CD14-positive monocyte (primary cell): ENCODE measurements at regions not wholly inside any gene's neighbourhood (a gene's known extent, or its start where the extent isn't known, plus 50 kb on each side); places are given as distances from the start of the nearest gene placed in this dataset.

Experiments used
- DNase-seq, 3 donors: peaks; one replicate each; pipeline ENCODE4 v3.0.0-alpha.2; 2011 to 2022
- H2AFZ ChIP-seq: 2 replicates; pipeline ENCODE4 v1.6.0; 2012; ENCODE audit warnings: mild to moderate bottlenecking, low read depth, low read length, inconsistent platforms; ENCODE audit not compliant: insufficient read depth, poor library complexity, severe bottlenecking
- H3K27ac ChIP-seq, 2 donors: 1 replicate in 1 of 2; 2 replicates in 1 of 2; pipeline ENCODE4 v1.5.1; 2012 to 2013; ENCODE audit warnings: low read length in 2 of 2, control low read depth in 1 of 2, inconsistent platforms in 1 of 2, low read depth in 1 of 2, mild to moderate bottlenecking in 1 of 2
- H3K27me3 ChIP-seq, 2 donors: one replicate each; pipeline versions ENCODE4 v1.6.0 to v1.6.1; 2011 to 2013; ENCODE audit warnings: low read length in 2 of 2; ENCODE audit not compliant: control insufficient read depth in 2 of 2, insufficient read depth in 2 of 2
- H3K36me3 ChIP-seq, 2 donors: replicated peaks in 1 of 2; 1 replicate in 1 of 2; 2 replicates in 1 of 2; pipeline versions ENCODE4 v1.5.1 to v1.6.1; 2012 to 2013; ENCODE audit warnings: low read length in 2 of 2, control low read depth in 1 of 2, inconsistent platforms in 1 of 2, mild to moderate bottlenecking in 1 of 2; ENCODE audit not compliant: insufficient read depth in 2 of 2, control insufficient read depth in 1 of 2
- H3K4me1 ChIP-seq, 2 donors: 1 replicate in 1 of 2; 2 replicates in 1 of 2; pipeline versions ENCODE4 v1.5.1 to v1.6.1; 2012 to 2013; ENCODE audit warnings: low read length in 2 of 2, control low read depth in 1 of 2, inconsistent platforms in 1 of 2, mild to moderate bottlenecking in 1 of 2, moderate library complexity in 1 of 2; ENCODE audit not compliant: insufficient read depth in 2 of 2, control insufficient read depth in 1 of 2
- H3K4me2 ChIP-seq: replicated peaks from 2 replicates; pipeline ENCODE3; 2012; ENCODE audit warnings: low read length, moderate library complexity, mild to moderate bottlenecking; ENCODE audit not compliant: poor library complexity, severe bottlenecking; ENCODE audit errors: extremely low read depth
- H3K4me3 ChIP-seq, 3 experiments: fragments of 200-600 bp in 1 of 3; sonication (generic) in 1 of 3; replicated peaks in 1 of 3; 1 replicate in 2 of 3; 2 replicates in 1 of 3; pipeline ENCODE4 v1.5.1; 2011 to 2013; ENCODE audit warnings: low read length in 3 of 3, mild to moderate bottlenecking in 3 of 3, control low read depth in 2 of 3, low read depth in 2 of 3, inconsistent platforms in 1 of 3, moderate library complexity in 1 of 3
- H3K79me2 ChIP-seq: 2 replicates; pipeline ENCODE4 v1.6.0; 2012; ENCODE audit warnings: mild to moderate bottlenecking, control low read depth, inconsistent platforms, low read length, moderate library complexity; ENCODE audit not compliant: insufficient read depth
- H3K9ac ChIP-seq: 2 replicates; pipeline ENCODE4 v1.6.0; 2017; ENCODE audit warnings: low read length, mild to moderate bottlenecking; ENCODE audit not compliant: insufficient read depth, poor library complexity, severe bottlenecking
- H3K9me3 ChIP-seq, 2 donors: replicated peaks in 1 of 2; 1 replicate in 1 of 2; 2 replicates in 1 of 2; pipeline versions ENCODE4 v1.5.1 to v1.6.1; 2012 to 2013; ENCODE audit warnings: low read length in 2 of 2, control low read depth in 1 of 2; ENCODE audit not compliant: control insufficient read depth in 1 of 2, insufficient read depth in 1 of 2
- H4K20me1 ChIP-seq: 2 replicates; pipeline ENCODE4 v1.6.0; 2012; ENCODE audit warnings: mild to moderate bottlenecking, low read length, control low read depth, moderate library complexity; ENCODE audit not compliant: insufficient read depth
- H3K27ac Mint-ChIP-seq, 7 donors: one replicate each; pipeline ENCODE4 v1.8.0; 2020; ENCODE audit warnings: mild to moderate bottlenecking in 7 of 7, mixed read lengths in 7 of 7, moderate library complexity in 6 of 7, inconsistent platforms in 2 of 7
- H3K27me3 Mint-ChIP-seq, 3 donors: one replicate each; pipeline ENCODE4 v1.8.0; 2021 to 2022; ENCODE audit warnings: low read depth in 3 of 3, mild to moderate bottlenecking in 3 of 3, mixed read lengths in 3 of 3, moderate library complexity in 3 of 3, inconsistent platforms in 1 of 3
- H3K36me3 Mint-ChIP-seq, 2 donors: one replicate each; pipeline ENCODE4 v1.8.0; 2020; ENCODE audit warnings: mixed read lengths in 2 of 2, inconsistent platforms in 1 of 2, mild to moderate bottlenecking in 1 of 2
- H3K4me1 Mint-ChIP-seq: one replicate; pipeline ENCODE4 v1.8.0; 2020; ENCODE audit warnings: mild to moderate bottlenecking, mixed read lengths
- H3K4me3 Mint-ChIP-seq, 2 donors: one replicate each; pipeline ENCODE4 v1.8.0; 2020; ENCODE audit warnings: mild to moderate bottlenecking in 2 of 2, mixed read lengths in 2 of 2, moderate library complexity in 1 of 2
- H3K9me3 Mint-ChIP-seq, 7 donors: one replicate each; pipeline ENCODE4 v1.8.0; 2020 to 2022; ENCODE audit warnings: mixed read lengths in 7 of 7, mild to moderate bottlenecking in 6 of 7, moderate library complexity in 6 of 7, inconsistent platforms in 2 of 7
- CTCF ChIP-seq: fragments of 200-600 bp; IDR thresholded peaks from one replicate; pipeline ENCODE4 v1.8.0; 2022; ENCODE audit warnings: antibody characterized with exemption, mild to moderate bottlenecking
- WGBS: methylation state at CpG from one replicate; pipeline ENCODE4 v1.1.5; 2013; ENCODE audit warnings: missing lambda C conversion rate; ENCODE audit not compliant: insufficient coverage; 5-methylcytosine and 5-hydroxymethylcytosine counted together
- intact Hi-C, 2 donors: fragments of 100-400 bp; cut with micrococcal nuclease; formaldehyde crosslinking; loops; one replicate each; pipeline versions ENCODE4 v1.15.0 to v1.15.1; 2023

GRCh38 chr1:193417945-193418744 is 231.7 kb upstream of the B3GALT2 start:
- DNase-seq: peak; percentile 7 to 34 (median 21)
- H3K4me1 ChIP-seq: peaks cover 4 to 9% of the 10 kb centered on the region in 2 donors
- H3K9me3 Mint-ChIP-seq: peaks cover 0 to 3% (median 0%) of the 10 kb centered on the region in 7 donors
- peaks cover 18% of the 10 kb centered on the region for H3K4me1 Mint-ChIP-seq
- H3K9me3 ChIP-seq: no peaks in the 10 kb centered on the region
- peak overlapping the region; percentile 43 to 96 (median 76) for H3K4me3 ChIP-seq
- H4K20me1 ChIP-seq: no peaks in the 10 kb centered on the region
- peak overlapping the region; percentile 70 to 90 for H3K4me3 Mint-ChIP-seq
- peak overlapping the region; percentile 75 for H2AFZ ChIP-seq
- WGBS: 40% methylated on average over 3 of the region's 4 CpGs
- H3K79me2 ChIP-seq: no peaks in the 10 kb centered on the region
- H3K36me3 Mint-ChIP-seq: no peaks in the 10 kb centered on the region
- no peaks in the 10 kb centered on the region for H3K27me3 ChIP-seq
- no peak for TF ChIP-seq CTCF
- intact Hi-C loops: no loop called here
- peaks cover 0 to 3% (median 1%) of the 10 kb centered on the region in 3 donors for H3K27me3 Mint-ChIP-seq
- H3K27ac ChIP-seq: peak overlapping the region in 1 of 2 donors; percentile 71
- no peaks in the 10 kb centered on the region for H3K36me3 ChIP-seq
- peak overlapping the region; percentile 57 for H3K4me2 ChIP-seq
- H3K9ac ChIP-seq: peak overlapping the region; percentile 45
- H3K27ac Mint-ChIP-seq: peak overlapping the region in 6 of 7 donors; percentile 5 to 85 (median 60)

DNA sequence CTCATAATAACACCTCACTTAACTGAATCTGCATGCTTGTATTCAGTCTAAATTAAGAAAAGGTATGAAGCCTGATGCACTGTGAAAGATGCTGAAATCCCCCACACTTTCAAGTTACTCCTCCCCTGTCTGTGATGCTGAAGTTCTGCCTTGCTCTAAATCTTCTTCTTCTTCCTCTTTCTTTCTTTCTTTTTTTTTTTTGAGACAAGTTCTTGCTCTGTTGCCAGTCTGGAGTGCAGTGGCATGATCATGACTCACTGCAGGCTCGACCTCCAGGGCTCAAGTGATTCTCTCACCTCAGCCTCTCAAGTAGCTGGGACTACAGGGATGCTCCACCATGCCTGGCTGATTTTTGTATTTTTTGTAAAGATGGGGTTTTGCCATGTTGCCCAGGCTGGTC is 231.0 kb upstream of the B3GALT2 start:
- no peak overlapping the region for H3K27ac ChIP-seq
- H3K27me3 ChIP-seq: no peaks in the 10 kb centered on the region
- no peak overlapping the region for H3K4me3 Mint-ChIP-seq
- no peak overlapping the region for H3K4me2 ChIP-seq
- H3K79me2 ChIP-seq: no peaks in the 10 kb centered on the region
- H3K9me3 Mint-ChIP-seq: peaks cover 0 to 3% (median 0%) of the 10 kb centered on the region in 7 donors
- H3K9me3 ChIP-seq: no peaks in the 10 kb centered on the region
- no peak overlapping the region for H3K9ac ChIP-seq
- intact Hi-C loops: no loop called here
- peak overlapping the region in 4 of 7 donors; percentile 1 to 80 (median 49) for H3K27ac Mint-ChIP-seq
- peaks cover 18% of the 10 kb centered on the region for H3K4me1 Mint-ChIP-seq
- H4K20me1 ChIP-seq: no peaks in the 10 kb centered on the region
- WGBS: 0% methylated on average over 1 of the region's 1 CpG
- no peaks in the 10 kb centered on the region for H3K36me3 ChIP-seq
- peaks cover 0 to 3% (median 1%) of the 10 kb centered on the region in 3 donors for H3K27me3 Mint-ChIP-seq
- DNase-seq: peak; percentile 25 to 62 (median 28)
- TF ChIP-seq CTCF: no peak
- peaks cover 4 to 9% of the 10 kb centered on the region in 2 donors for H3K4me1 ChIP-seq
- no peaks in the 10 kb centered on the region for H3K36me3 Mint-ChIP-seq
- H3K4me3 ChIP-seq: no peak overlapping the region
- no peak overlapping the region for H2AFZ ChIP-seq
